Stimulated activated effector memory CD8-positive, alpha-beta T cell treated with anti-CD3 and anti-CD28 coated beads, Interleukin-12 subunit alpha, Interleukin-12 subunit beta, amount 100 ng/mL, for 72 hours (primary cell): ENCODE measurements at regions not wholly inside any gene's neighbourhood (a gene's known extent, or its start where the extent isn't known, plus 50 kb on each side); places are given as distances from the start of the nearest gene placed in this dataset.
"Not testable (repeated sequence)": the region's sequence is repeated elsewhere in the genome, so short reads cannot be mapped to it uniquely, and the experiment has no call there.

Experiments used
- ATAC-seq: fragments of 150-1000 bp; cut with Tn5 transposase; 2 replicates; pipeline ENCODE4 v1.10.0; 2021
- DNase-seq, 2 donors: peaks; one replicate each; pipeline ENCODE4 v3.0.0; 2021 to 2022; ENCODE audit warnings: low spot score in 2 of 2
- H3K27ac Mint-ChIP-seq: one replicate; pipeline ENCODE4 v1.8.0; 2022; ENCODE audit warnings: mild to moderate bottlenecking, mixed read lengths
- H3K36me3 Mint-ChIP-seq: one replicate; pipeline ENCODE4 v1.8.0; 2022; ENCODE audit warnings: mild to moderate bottlenecking, mixed read lengths
- H3K4me1 Mint-ChIP-seq: one replicate; pipeline ENCODE4 v1.8.0; 2022; ENCODE audit warnings: mixed read lengths
- H3K4me3 Mint-ChIP-seq: one replicate; pipeline ENCODE4 v1.8.0; 2022; ENCODE audit warnings: mild to moderate bottlenecking, mixed read lengths
- H3K9me3 Mint-ChIP-seq: one replicate; pipeline ENCODE4 v1.8.0; 2022; ENCODE audit warnings: mixed read lengths

- Mint-ChIP-seq H3K27ac (no peak overlapping the region), H3K4me1 (no peaks in the 10 kb centered on the region), H3K4me3 (no peak overlapping the region), H3K36me3 (no peaks in the 10 kb centered on the region), H3K9me3 (peaks cover 17% of the 10 kb centered on the region)
- ATAC-seq (no peak), DNase-seq (no peak)
Measured at GRCh38 chr6:23663096-23663495, 462.9 kb upstream of the NRSN1 start.

- Mint-ChIP-seq H3K36me3 (no peaks in the 10 kb centered on the region), H3K9me3 (peaks cover 17% of the 10 kb centered on the region), H3K4me1 (no peaks in the 10 kb centered on the region), H3K27ac (no peak overlapping the region), H3K4me3 (no peak overlapping the region)
- no peak for DNase-seq
- no peak for ATAC-seq
Measured at GRCh38 chr6:23663652-23664051, 462.4 kb upstream of the NRSN1 start.

GRCh38 chr6:23665911-23666310 is 460.1 kb upstream of the NRSN1 start:
- DNase-seq, H3K27ac Mint-ChIP-seq, H3K4me3 Mint-ChIP-seq, H3K36me3 Mint-ChIP-seq, H3K4me1 Mint-ChIP-seq, ATAC-seq: not testable (repeated sequence)
- peaks cover 17% of the 10 kb centered on the region for H3K9me3 Mint-ChIP-seq

GRCh38 chr6:23672737-23673136 is 453.3 kb upstream of the NRSN1 start:
- no peaks in the 10 kb centered on the region for H3K4me1 Mint-ChIP-seq
- H3K27ac Mint-ChIP-seq, result no peak overlapping the region
- DNase-seq, result no peak
- H3K9me3 Mint-ChIP-seq, result peaks cover 27% of the 10 kb centered on the region
- no peak for ATAC-seq
- H3K4me3 Mint-ChIP-seq, result no peak overlapping the region
- H3K36me3 Mint-ChIP-seq, result no peaks in the 10 kb centered on the region

- Mint-ChIP-seq H3K27ac (no peak overlapping the region), H3K9me3 (peaks cover 20% of the 10 kb centered on the region), H3K36me3 (no peaks in the 10 kb centered on the region), H3K4me1 (no peaks in the 10 kb centered on the region), H3K4me3 (no peak overlapping the region)
- DNase-seq (no peak), ATAC-seq (no peak)
Measured at GRCh38 chr6:23678626-23679025, 447.4 kb upstream of the NRSN1 start.

GRCh38 chr6:23681743-23682142 is 444.3 kb upstream of the NRSN1 start:
- no peaks in the 10 kb centered on the region for H3K36me3 Mint-ChIP-seq
- no peaks in the 10 kb centered on the region for H3K4me1 Mint-ChIP-seq
- peaks cover 13% of the 10 kb centered on the region for H3K9me3 Mint-ChIP-seq
- H3K27ac Mint-ChIP-seq, result no peak overlapping the region
- ATAC-seq (no peak), DNase-seq (no peak)
- no peak overlapping the region for H3K4me3 Mint-ChIP-seq

- Mint-ChIP-seq H3K9me3 (peaks cover 3% of the 10 kb centered on the region), H3K27ac (no peak overlapping the region), H3K4me3 (no peak overlapping the region), H3K4me1 (no peaks in the 10 kb centered on the region), H3K36me3 (no peaks in the 10 kb centered on the region)
- ATAC-seq (no peak), DNase-seq (no peak)
Measured at GRCh38 chr6:23688650-23689049, 437.4 kb upstream of the NRSN1 start.

GRCh38 chr6:23690453-23691049 is 435.5 kb upstream of the NRSN1 start:
- Mint-ChIP-seq H3K27ac (no peak overlapping the region), H3K36me3 (no peaks in the 10 kb centered on the region), H3K9me3 (no peaks in the 10 kb centered on the region), H3K4me1 (no peaks in the 10 kb centered on the region), H3K4me3 (no peak overlapping the region)
- ATAC-seq (no peak), DNase-seq (no peak)

GRCh38 chr6:23692184-23692583 is 433.8 kb upstream of the NRSN1 start:
- H3K9me3 Mint-ChIP-seq, result no peaks in the 10 kb centered on the region
- no peak for DNase-seq
- H3K4me1 Mint-ChIP-seq, result no peaks in the 10 kb centered on the region
- H3K36me3 Mint-ChIP-seq, result no peaks in the 10 kb centered on the region
- no peak overlapping the region for H3K27ac Mint-ChIP-seq
- no peak for ATAC-seq
- no peak overlapping the region for H3K4me3 Mint-ChIP-seq

- H3K4me1 Mint-ChIP-seq, result no peaks in the 10 kb centered on the region
- H3K9me3 Mint-ChIP-seq, result peaks cover 10% of the 10 kb centered on the region
- ATAC-seq (no peak), DNase-seq (no peak)
- H3K4me3 Mint-ChIP-seq, result no peak overlapping the region
- no peaks in the 10 kb centered on the region for H3K36me3 Mint-ChIP-seq
- no peak overlapping the region for H3K27ac Mint-ChIP-seq
Measured at GRCh38 chr6:23696992-23697391, 429.0 kb upstream of the NRSN1 start.

- H3K9me3 Mint-ChIP-seq, result peaks cover 22% of the 10 kb centered on the region
- H3K36me3 Mint-ChIP-seq, result no peaks in the 10 kb centered on the region
- no peak overlapping the region for H3K27ac Mint-ChIP-seq
- H3K4me1 Mint-ChIP-seq, result no peaks in the 10 kb centered on the region
- no peak for ATAC-seq
- no peak for DNase-seq
- H3K4me3 Mint-ChIP-seq, result no peak overlapping the region
Measured at GRCh38 chr6:23704479-23705052, 421.4 kb upstream of the NRSN1 start.

- ATAC-seq, result no peak
Measured at GRCh38 chr6:23705697-23706096, 420.3 kb upstream of the NRSN1 start.

GRCh38 chr6:23712756-23713155 is 413.3 kb upstream of the NRSN1 start:
- H3K27ac Mint-ChIP-seq, result no peak overlapping the region
- H3K4me1 Mint-ChIP-seq, result no peaks in the 10 kb centered on the region
- peaks cover 17% of the 10 kb centered on the region for H3K9me3 Mint-ChIP-seq
- no peak for ATAC-seq
- no peaks in the 10 kb centered on the region for H3K36me3 Mint-ChIP-seq
- DNase-seq, result no peak
- no peak overlapping the region for H3K4me3 Mint-ChIP-seq

More at GRCh38 chr6:23705697-23706096, 420.3 kb upstream of the NRSN1 start:
- Mint-ChIP-seq H3K9me3 (peaks cover 23% of the 10 kb centered on the region), H3K27ac (no peak overlapping the region), H3K4me3 (no peak overlapping the region), H3K36me3 (no peaks in the 10 kb centered on the region), H3K4me1 (no peaks in the 10 kb centered on the region)
- no peak for DNase-seq

GRCh38 chr6:23713211-23713610 is 412.8 kb upstream of the NRSN1 start:
- DNase-seq (no peak), ATAC-seq (no peak)
- Mint-ChIP-seq H3K36me3 (no peaks in the 10 kb centered on the region), H3K4me1 (no peaks in the 10 kb centered on the region), H3K4me3 (no peak overlapping the region), H3K27ac (no peak overlapping the region), H3K9me3 (peaks cover 16% of the 10 kb centered on the region)

- peaks cover 13% of the 10 kb centered on the region for H3K9me3 Mint-ChIP-seq
- H3K36me3 Mint-ChIP-seq, result no peaks in the 10 kb centered on the region
- DNase-seq (no peak), ATAC-seq (no peak)
- H3K27ac Mint-ChIP-seq, result no peak overlapping the region
- H3K4me3 Mint-ChIP-seq, result no peak overlapping the region
- no peaks in the 10 kb centered on the region for H3K4me1 Mint-ChIP-seq
Measured at GRCh38 chr6:23728707-23729106, 397.3 kb upstream of the NRSN1 start.

GRCh38 chr6:23731609-23732008 is 394.4 kb upstream of the NRSN1 start:
- peaks cover 8% of the 10 kb centered on the region for H3K9me3 Mint-ChIP-seq
- no peak overlapping the region for H3K27ac Mint-ChIP-seq
- no peak for DNase-seq
- H3K36me3 Mint-ChIP-seq, result no peaks in the 10 kb centered on the region
- no peaks in the 10 kb centered on the region for H3K4me1 Mint-ChIP-seq
- H3K4me3 Mint-ChIP-seq, result no peak overlapping the region
- ATAC-seq, result no peak
